ENCODE measurements at regions not wholly inside any gene's neighbourhood (a gene's known extent, or its start where the extent isn't known, plus 50 kb on each side); places are given as distances from the start of the nearest gene placed in this dataset.

GRCh38 chr3:18579661-18580060 is 154.5 kb upstream of the SATB1 start:
- TF ChIP-seq CTCF (IDR thresholded peaks at IDR 0.05) (no peak), POLR2A (IDR thresholded peaks at IDR 0.05) (no peak)

Data from right lobe of liver (tissue), 4 donors.